Astrocyte (in vitro differentiated cells and primary cell): ENCODE measurements at regions not wholly inside any gene's neighbourhood (a gene's known extent, or its start where the extent isn't known, plus 50 kb on each side); places are given as distances from the start of the nearest gene placed in this dataset.

Experiments used
- CTCF ChIP-seq: IDR thresholded peaks from 2 replicates; pipeline ENCODE4 v1.5.1; 2011; ENCODE audit warnings: low read depth, mild to moderate bottlenecking, inconsistent platforms, low read length, moderate library complexity; ENCODE audit not compliant: insufficient read depth
- EZH2 ChIP-seq: IDR thresholded peaks from 2 replicates; pipeline ENCODE4 v1.6.1; 2012; ENCODE audit warnings: mild to moderate bottlenecking, low read length, inconsistent platforms; ENCODE audit not compliant: insufficient read depth

- TF ChIP-seq CTCF (no peak), EZH2 (no peak)
These were observed 198.3 kb downstream of the ADRA2A start for GRCh38 chr10:111275091-111275490.
